Panc1 (cell line): ENCODE measurements at regions not wholly inside any gene's neighbourhood (a gene's known extent, or its start where the extent isn't known, plus 50 kb on each side); places are given as distances from the start of the nearest gene placed in this dataset.

ENCODE experiments used
- ATAC-seq: fragments of 200-7000 bp; cut with Tn5 transposase; 2 replicates; pipeline ENCODE4 v1.9.1; 2020; ENCODE audit warnings: mild to moderate bottlenecking, moderate library complexity
- BruUV-seq: library from RNA; stranded (reverse); fragments of 400-500 nt; replicated peaks from 2 replicates; lab custom pipeline; 2021; lab: Mats Ljungman, UMichigan
- CTCF ChIA-PET: fragments of 300-600 bp; sonication (Branson Sonifier 250); formaldehyde crosslinking; loops from one replicate; lab custom pipeline; 2022; ENCODE audit warnings: antibody characterized with exemption; lab: Charles Lee
- POLR2A ChIA-PET: fragments of 300-600 bp; sonication (Branson Sonifier 250); formaldehyde crosslinking; loops from one replicate; lab custom pipeline; 2022; ENCODE audit warnings: antibody characterized with exemption; lab: Charles Lee
- DNase-seq: peaks from one replicate; pipeline ENCODE4 v3.0.0-alpha.2; 2010; ENCODE audit warnings: low read depth, low spot score
- H3K27ac ChIP-seq: 2 replicates; pipeline ENCODE4 v1.5.1; 2011; ENCODE audit warnings: mild to moderate bottlenecking, low read length, inconsistent platforms
- H3K27me3 ChIP-seq: fragments of 200-500 bp; sonication (Bioruptor generic); 2 replicates; pipeline ENCODE4 v1.6.0; 2014; ENCODE audit warnings: low read length, inconsistent platforms; ENCODE audit not compliant: control insufficient read depth, insufficient read depth
- H3K36me3 ChIP-seq: fragments of 200-500 bp; sonication (Bioruptor generic); 2 replicates; pipeline ENCODE4 v1.5.1; 2014; ENCODE audit warnings: inconsistent platforms, mild to moderate bottlenecking, low read length, moderate library complexity; ENCODE audit not compliant: control insufficient read depth, insufficient read depth
- H3K4me1 ChIP-seq: 2 replicates; pipeline ENCODE4 v1.5.1; 2011; ENCODE audit warnings: inconsistent platforms, mild to moderate bottlenecking, low read length, moderate library complexity; ENCODE audit not compliant: control insufficient read depth, insufficient read depth
- H3K4me3 ChIP-seq, 2 experiments: 2 replicates each; pipeline ENCODE4 v1.5.1; 2011 to 2012; ENCODE audit warnings: low read depth in 2 of 2, low read length in 2 of 2, mild to moderate bottlenecking in 2 of 2, inconsistent platforms in 1 of 2, moderate library complexity in 1 of 2
- H3K9me3 ChIP-seq: fragments of 200-500 bp; sonication (Bioruptor generic); 2 replicates; pipeline ENCODE4 v1.5.1; 2014; ENCODE audit warnings: low read depth, mild to moderate bottlenecking, inconsistent platforms, low read length, moderate library complexity; ENCODE audit not compliant: control insufficient read depth, insufficient read depth
- CTCF ChIP-seq: fragments of 450-650 bp; IDR thresholded peaks from 2 replicates; pipeline ENCODE4 v1.5.1; 2017; ENCODE audit warnings: mild to moderate bottlenecking
- POLR2AphosphoS5 ChIP-seq: IDR thresholded peaks from 2 replicates; pipeline ENCODE4 v1.6.1; 2012; ENCODE audit warnings: mild to moderate bottlenecking, low read depth, low read length, moderate library complexity
- REST ChIP-seq, 2 experiments: IDR thresholded peaks; 2 replicates each; pipeline ENCODE4 v1.6.1; 2011 to 2012; ENCODE audit warnings: low read depth in 2 of 2, control low read depth in 1 of 2, low read length in 1 of 2, mild to moderate bottlenecking in 1 of 2, moderate library complexity in 1 of 2; ENCODE audit not compliant: insufficient read depth in 1 of 2
- SIN3A ChIP-seq: IDR thresholded peaks from 2 replicates; pipeline ENCODE4 v1.6.1; 2012; ENCODE audit warnings: low read depth, mild to moderate bottlenecking, low read length, moderate library complexity, borderline replicate concordance; ENCODE audit not compliant: insufficient read depth
- TCF7L2 ChIP-seq: IDR thresholded peaks from 2 replicates; pipeline ENCODE4 v1.6.1; 2011; ENCODE audit warnings: mild to moderate bottlenecking, low read depth, low read length, inconsistent platforms
- in situ Hi-C: cut with HindIII; loops from 2 replicates; pipeline ENCODE4 v1.10.0; 2016; ENCODE audit warnings: low sequenced_read_pairs, low pct_unique_long_range_greater_than_20kb
- intact Hi-C: fragments of 100-400 bp; cut with micrococcal nuclease; formaldehyde crosslinking; loops from one replicate; pipeline ENCODE4 v1.10.0; 2022; ENCODE audit not compliant: unreplicated experiment

GRCh38 chr5:103990064-103990463 is 427.5 kb upstream of the NUDT12 start:
- no peak for DNase-seq
- no peaks in the 10 kb centered on the region for H3K4me1 ChIP-seq
- H3K27me3 ChIP-seq: no peaks in the 10 kb centered on the region
- H3K27ac ChIP-seq: no peak overlapping the region
- TF ChIP-seq SIN3A (no peak), REST (IDR thresholded peaks at IDR 0.05; ENCODE audit: insufficient read depth in 1 of 2, low read depth in 2 of 2, low read length in 1 of 2) (no peak), POLR2AphosphoS5 (no peak), TCF7L2 (no peak), CTCF (no peak)
- BruUV-seq: no TSS peak
- H3K4me3 ChIP-seq: no peak overlapping the region
- in situ Hi-C loops (no loop called here), intact Hi-C loops (no loop called here)
- no peak for ATAC-seq
- no peaks in the 10 kb centered on the region for H3K36me3 ChIP-seq
- no peaks in the 10 kb centered on the region for H3K9me3 ChIP-seq
- POLR2A ChIA-PET: no interaction called here
- CTCF ChIA-PET: no interaction called here

- ChIA-PET POLR2A (no interaction called here), CTCF (interaction anchor here (0.6 kb wide), 1 partner anchor 65 kb away, joined by 3 read pairs; no protein-coding TSS in a partner anchor)
- Histone ChIP-seq H3K9me3 (no peaks in the 10 kb centered on the region), H3K4me3 (no peak overlapping the region), H3K27ac (no peak overlapping the region), H3K36me3 (no peaks in the 10 kb centered on the region), H3K4me1 (no peaks in the 10 kb centered on the region), H3K27me3 (no peaks in the 10 kb centered on the region)
- in situ Hi-C loops (no loop called here), intact Hi-C loops (no loop called here)
- ATAC-seq (no peak), DNase-seq (no peak)
- BruUV-seq: no TSS peak
- TF ChIP-seq REST (IDR thresholded peaks at IDR 0.05; ENCODE audit: insufficient read depth in 1 of 2, low read depth in 2 of 2, low read length in 1 of 2) (no peak), SIN3A (no peak), TCF7L2 (no peak)
Measured at GRCh38 chr5:103981592-103981991, 419.0 kb upstream of the NUDT12 start.
